ENCODE measurements at regions not wholly inside any gene's neighbourhood (a gene's known extent, or its start where the extent isn't known, plus 50 kb on each side); places are given as distances from the start of the nearest gene placed in this dataset.

DNA sequence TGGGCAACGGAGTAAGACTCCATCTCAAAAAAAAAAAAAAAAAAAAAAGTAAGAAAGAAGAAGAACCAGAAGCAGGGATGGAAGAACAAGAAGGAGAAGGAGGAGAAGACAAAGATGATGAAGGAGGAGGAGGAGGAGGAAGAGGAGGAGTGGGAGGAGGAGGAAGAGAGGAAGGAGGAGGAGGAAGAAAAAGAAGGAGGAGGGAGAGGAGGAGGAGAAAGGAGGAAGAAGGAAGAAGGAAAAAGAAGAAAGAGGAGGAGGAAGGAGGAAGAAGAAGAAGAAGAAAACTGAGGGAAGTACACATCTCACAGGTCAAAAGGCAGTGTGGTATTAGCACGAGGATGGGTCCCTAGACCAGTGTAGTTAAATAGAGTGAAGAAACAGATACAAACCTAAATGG lies 65.1 kb upstream of the SCAF8 start:
- TF ChIP-seq, protein P1, sequence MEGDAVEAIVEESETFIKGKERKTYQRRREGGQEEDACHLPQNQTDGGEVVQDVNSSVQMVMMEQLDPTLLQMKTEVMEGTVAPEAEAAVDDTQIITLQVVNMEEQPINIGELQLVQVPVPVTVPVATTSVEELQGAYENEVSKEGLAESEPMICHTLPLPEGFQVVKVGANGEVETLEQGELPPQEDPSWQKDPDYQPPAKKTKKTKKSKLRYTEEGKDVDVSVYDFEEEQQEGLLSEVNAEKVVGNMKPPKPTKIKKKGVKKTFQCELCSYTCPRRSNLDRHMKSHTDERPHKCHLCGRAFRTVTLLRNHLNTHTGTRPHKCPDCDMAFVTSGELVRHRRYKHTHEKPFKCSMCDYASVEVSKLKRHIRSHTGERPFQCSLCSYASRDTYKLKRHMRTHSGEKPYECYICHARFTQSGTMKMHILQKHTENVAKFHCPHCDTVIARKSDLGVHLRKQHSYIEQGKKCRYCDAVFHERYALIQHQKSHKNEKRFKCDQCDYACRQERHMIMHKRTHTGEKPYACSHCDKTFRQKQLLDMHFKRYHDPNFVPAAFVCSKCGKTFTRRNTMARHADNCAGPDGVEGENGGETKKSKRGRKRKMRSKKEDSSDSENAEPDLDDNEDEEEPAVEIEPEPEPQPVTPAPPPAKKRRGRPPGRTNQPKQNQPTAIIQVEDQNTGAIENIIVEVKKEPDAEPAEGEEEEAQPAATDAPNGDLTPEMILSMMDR (conservative IDR thresholded peaks at IDR 0.05), result no peak
- no peak for TF ChIP-seq ZFX (IDR thresholded peaks at IDR 0.05)
